ENCODE measurements at regions not wholly inside any gene's neighbourhood (a gene's known extent, or its start where the extent isn't known, plus 50 kb on each side); places are given as distances from the start of the nearest gene placed in this dataset.
"Not testable (repeated sequence)": the region's sequence is repeated elsewhere in the genome, so short reads cannot be mapped to it uniquely, and the experiment has no call there.

DNA sequence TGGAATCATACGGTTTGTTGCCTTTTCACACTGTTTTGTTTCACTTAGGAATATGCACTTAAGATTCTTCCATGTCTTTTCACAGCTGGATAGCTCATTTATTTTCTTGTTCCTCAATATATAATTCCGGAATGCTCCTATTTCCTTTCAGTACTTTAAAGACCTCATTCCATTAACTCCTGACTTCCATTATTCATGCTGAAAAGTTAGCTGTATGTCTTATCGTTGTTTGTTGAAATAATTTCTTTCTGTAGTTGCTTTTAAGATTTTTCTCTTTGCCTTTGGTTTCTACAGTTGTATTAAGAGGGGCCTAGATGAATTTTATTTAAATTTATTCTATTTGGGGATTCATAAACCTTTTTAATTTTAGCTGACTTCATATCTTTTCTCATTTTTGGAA, 122.2 kb downstream of the ANXA2 start:
- no peak for DNase-seq

DNA sequence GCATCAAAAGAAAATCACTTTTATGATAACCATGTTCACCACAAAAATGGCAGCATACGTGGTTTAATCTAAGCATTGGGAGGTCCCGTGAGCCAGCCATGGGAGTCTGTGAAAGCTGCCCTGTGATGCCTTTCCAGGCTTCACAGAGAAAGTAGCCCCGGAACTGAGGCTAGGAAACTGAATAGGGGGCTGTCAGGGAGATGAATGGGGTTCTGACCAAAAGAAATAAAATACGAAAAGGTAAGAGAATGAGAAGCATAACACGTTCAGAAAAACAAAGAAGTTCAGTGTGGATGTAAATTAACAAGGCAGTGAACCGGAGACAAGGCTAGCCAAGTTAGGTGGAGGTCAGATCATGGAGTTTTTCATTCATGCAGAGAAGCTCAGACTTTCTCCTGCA, 118.9 kb downstream of the ANXA2 start:
- DNase-seq = no peak

DNA sequence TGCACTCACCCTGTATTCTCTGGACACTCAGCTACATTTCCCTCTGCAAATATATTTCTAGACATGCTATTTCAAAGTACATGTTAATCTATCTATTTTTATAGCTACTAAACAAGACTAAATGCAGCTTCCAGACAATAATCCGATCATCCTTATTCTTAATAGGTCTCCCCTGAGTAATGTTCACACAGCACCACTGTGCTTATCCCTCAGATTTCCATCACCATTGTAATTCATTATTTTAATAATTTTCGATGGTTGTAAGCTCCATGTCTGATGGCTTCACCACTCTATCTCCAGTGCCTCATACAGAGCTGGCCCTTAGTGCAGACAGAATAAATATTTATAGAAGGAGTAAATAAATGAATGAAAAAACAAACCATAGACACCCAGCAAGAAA, 117.5 kb downstream of the ANXA2 start:
- no peak for DNase-seq

DNA sequence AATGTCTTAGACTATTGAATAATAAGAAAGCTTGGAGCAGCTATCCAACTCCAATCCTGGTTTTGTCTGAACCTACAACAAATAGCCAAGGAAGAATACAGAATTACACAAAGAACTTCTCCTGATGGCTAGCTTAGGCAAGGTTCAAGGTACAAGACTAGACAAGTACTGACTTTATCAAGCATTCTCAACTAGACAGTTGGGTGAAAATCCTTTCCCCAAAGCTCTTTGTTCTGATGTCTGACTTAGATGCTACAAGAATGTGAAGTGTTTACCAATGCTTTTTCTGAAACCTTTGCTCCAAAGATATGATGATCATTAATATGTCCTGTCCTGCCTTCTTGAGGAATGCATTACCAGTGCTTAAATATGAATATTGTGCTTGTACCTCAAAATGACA, 113.8 kb downstream of the ANXA2 start:
- no peak for DNase-seq

DNA sequence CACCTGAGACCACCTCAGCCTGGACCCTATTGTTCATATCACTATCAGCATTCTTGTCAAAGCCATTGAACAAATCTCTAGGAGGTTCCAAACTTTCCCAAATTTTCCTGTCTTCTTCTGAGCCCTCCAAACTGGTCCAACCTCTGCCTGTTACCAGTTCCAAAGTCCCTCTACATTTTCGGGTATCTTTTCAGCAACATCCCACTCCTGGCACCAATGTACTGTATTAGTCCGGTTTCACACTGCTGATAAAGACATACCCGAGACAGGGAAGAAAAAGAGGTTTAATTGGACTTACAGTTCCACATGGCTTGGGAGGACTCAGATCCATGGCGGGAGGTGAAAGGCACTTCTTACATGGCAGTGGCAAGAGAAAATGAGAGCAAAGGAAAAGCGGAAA, 101.9 kb downstream of the ANXA2 start:
- not testable (repeated sequence) for DNase-seq

DNA sequence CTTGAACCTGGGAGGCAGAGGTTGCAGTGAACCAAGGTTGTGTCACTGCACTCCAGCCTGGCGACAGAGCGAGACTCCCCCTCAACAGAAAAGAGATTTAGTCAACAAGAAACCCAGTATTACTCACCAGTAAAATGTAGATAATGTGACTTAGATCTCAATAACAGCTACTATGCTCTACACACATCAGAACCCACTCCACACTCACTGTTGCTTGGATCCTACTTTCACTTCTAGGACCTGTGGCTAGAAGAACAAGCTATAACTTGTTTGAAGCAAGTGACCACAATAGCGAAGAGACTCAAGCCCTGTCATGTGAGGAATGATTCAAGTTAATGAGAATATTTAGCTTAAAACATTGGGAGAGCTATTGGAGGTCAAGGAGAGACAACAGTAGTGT, 100.7 kb downstream of the ANXA2 start:
- DNase-seq = no peak
